A204.1 (cell line): ENCODE measurements at regions not wholly inside any gene's neighbourhood (a gene's known extent, or its start where the extent isn't known, plus 50 kb on each side); places are given as distances from the start of the nearest gene placed in this dataset.
"Not testable (repeated sequence)": the region's sequence is repeated elsewhere in the genome, so short reads cannot be mapped to it uniquely, and the experiment has no call there.

Source experiments
- FAIRE-seq: peaks from 2 replicates; lab custom pipeline; 2012; peaks lifted over from hg19 to GRCh38; lab: Jason Lieb, UNC

GRCh38 chr6:14889611-14890593, 356.0 kb upstream of the JARID2 start:
- FAIRE-seq = no peak

- FAIRE-seq = not testable (repeated sequence)
These were observed 354.0 kb upstream of the JARID2 start for GRCh38 chr6:14891820-14892375.

- no peak for FAIRE-seq
These were observed 351.8 kb upstream of the JARID2 start for GRCh38 chr6:14894105-14894504.

- FAIRE-seq = no peak
These were observed 349.4 kb upstream of the JARID2 start for GRCh38 chr6:14896475-14896874.

- no peak for FAIRE-seq
These were observed 348.0 kb upstream of the JARID2 start for GRCh38 chr6:14897831-14898230.

GRCh38 chr6:14899441-14899840, 346.4 kb upstream of the JARID2 start:
- FAIRE-seq = not testable (repeated sequence)

- FAIRE-seq = no peak
These were observed 344.9 kb upstream of the JARID2 start for GRCh38 chr6:14900919-14901318.

GRCh38 chr6:14903176-14904038, 342.5 kb upstream of the JARID2 start:
- no peak for FAIRE-seq

GRCh38 chr6:14905201-14905600, 340.7 kb upstream of the JARID2 start:
- FAIRE-seq = no peak

- no peak for FAIRE-seq
These were observed 339.2 kb upstream of the JARID2 start for GRCh38 chr6:14906621-14907020.

- no peak for FAIRE-seq
These were observed 334.9 kb upstream of the JARID2 start for GRCh38 chr6:14910692-14911547.

- FAIRE-seq = no peak
These were observed 333.6 kb upstream of the JARID2 start for GRCh38 chr6:14912226-14912625.

- FAIRE-seq = no peak
These were observed 333.2 kb upstream of the JARID2 start for GRCh38 chr6:14912706-14913105.

- FAIRE-seq = no peak
These were observed 331.9 kb upstream of the JARID2 start for GRCh38 chr6:14913931-14914330.

- FAIRE-seq = no peak
These were observed 329.7 kb upstream of the JARID2 start for GRCh38 chr6:14915888-14916832.

- no peak for FAIRE-seq
These were observed 328.6 kb upstream of the JARID2 start for GRCh38 chr6:14917109-14917910.

GRCh38 chr6:14918200-14918907, 327.5 kb upstream of the JARID2 start:
- no peak for FAIRE-seq

GRCh38 chr6:14919038-14919670, 326.7 kb upstream of the JARID2 start:
- FAIRE-seq = no peak

- FAIRE-seq = no peak
These were observed 325.6 kb upstream of the JARID2 start for GRCh38 chr6:14920276-14920675.
